ENCODE measurements at regions not wholly inside any gene's neighbourhood (a gene's known extent, or its start where the extent isn't known, plus 50 kb on each side); places are given as distances from the start of the nearest gene placed in this dataset.
A peak's percentile ranks its signal among the peaks of the same experiment; 100 is the strongest.

- no peaks in the 10 kb centered on the region for H3K27me3 ChIP-seq
- H3K4me3 ChIP-seq: no peak overlapping the region
- no peaks in the 10 kb centered on the region for H3K9me3 ChIP-seq
- H3K27ac ChIP-seq: no peak overlapping the region
- DNase-seq: no peak
- H3K4me1 ChIP-seq: peaks cover 0 to 21% (median 0%) of the 10 kb centered on the region in 4 donors
- no peaks in the 10 kb centered on the region for H3K36me3 ChIP-seq
- TF ChIP-seq POLR2A (IDR thresholded peaks at IDR 0.05) (no peak), CTCF (IDR thresholded peaks at IDR 0.05) (no peak)
Observed at GRCh38 chr1:81030441-81030840, 770.3 kb upstream of the ADGRL2 start.

- H3K27ac ChIP-seq: no peak overlapping the region
- H3K36me3 ChIP-seq: no peaks in the 10 kb centered on the region
- no peaks in the 10 kb centered on the region for H3K27me3 ChIP-seq
- H3K4me3 ChIP-seq: no peak overlapping the region
- peaks cover 0 to 14% (median 0%) of the 10 kb centered on the region in 4 donors for H3K4me1 ChIP-seq
- TF ChIP-seq CTCF (IDR thresholded peaks at IDR 0.05) (no peak), POLR2A (IDR thresholded peaks at IDR 0.05) (no peak)
- no peak for DNase-seq
- no peaks in the 10 kb centered on the region for H3K9me3 ChIP-seq
Observed at GRCh38 chr1:81029266-81029665, 771.5 kb upstream of the ADGRL2 start.

GRCh38 chr1:81023187-81023724 is 777.5 kb upstream of the ADGRL2 start:
- Histone ChIP-seq H3K4me3 (no peak overlapping the region), H3K27me3 (no peaks in the 10 kb centered on the region), H3K27ac (no peak overlapping the region), H3K4me1 (no peaks in the 10 kb centered on the region), H3K9me3 (no peaks in the 10 kb centered on the region), H3K36me3 (no peaks in the 10 kb centered on the region)
- DNase-seq: no peak
- TF ChIP-seq POLR2A (IDR thresholded peaks at IDR 0.05) (no peak), CTCF (IDR thresholded peaks at IDR 0.05) (no peak)

- no peak overlapping the region for H3K27ac ChIP-seq
- H3K36me3 ChIP-seq: no peaks in the 10 kb centered on the region
- H3K4me1 ChIP-seq: no peaks in the 10 kb centered on the region
- no peaks in the 10 kb centered on the region for H3K27me3 ChIP-seq
- H3K4me3 ChIP-seq: no peak overlapping the region
- no peak for DNase-seq
- TF ChIP-seq POLR2A (IDR thresholded peaks at IDR 0.05) (no peak), CTCF (IDR thresholded peaks at IDR 0.05) (peak in 1 of 6 experiments; percentile 15)
- no peaks in the 10 kb centered on the region for H3K9me3 ChIP-seq
Observed at GRCh38 chr1:81021134-81021533, 779.6 kb upstream of the ADGRL2 start.

GRCh38 chr1:81020506-81020905 is 780.2 kb upstream of the ADGRL2 start:
- H3K27me3 ChIP-seq: no peaks in the 10 kb centered on the region
- H3K27ac ChIP-seq: no peak overlapping the region
- no peak overlapping the region for H3K4me3 ChIP-seq
- H3K9me3 ChIP-seq: no peaks in the 10 kb centered on the region
- H3K36me3 ChIP-seq: no peaks in the 10 kb centered on the region
- DNase-seq: no peak
- no peak for TF ChIP-seq CTCF (IDR thresholded peaks at IDR 0.05)
- TF ChIP-seq POLR2A (IDR thresholded peaks at IDR 0.05): no peak
- H3K4me1 ChIP-seq: no peaks in the 10 kb centered on the region

GRCh38 chr1:81010126-81010525 is 790.6 kb upstream of the ADGRL2 start:
- no peaks in the 10 kb centered on the region for H3K36me3 ChIP-seq
- TF ChIP-seq CTCF (IDR thresholded peaks at IDR 0.05) (no peak), POLR2A (IDR thresholded peaks at IDR 0.05) (no peak)
- no peak overlapping the region for H3K4me3 ChIP-seq
- no peaks in the 10 kb centered on the region for H3K27me3 ChIP-seq
- H3K27ac ChIP-seq: no peak overlapping the region
- no peaks in the 10 kb centered on the region for H3K4me1 ChIP-seq
- no peaks in the 10 kb centered on the region for H3K9me3 ChIP-seq
- no peak for DNase-seq
